ENCODE measurements at regions not wholly inside any gene's neighbourhood (a gene's known extent, or its start where the extent isn't known, plus 50 kb on each side); places are given as distances from the start of the nearest gene placed in this dataset.

GRCh38 chr9:129289131-129289731 is 111.2 kb upstream of the IER5L start:
- TF ChIP-seq ZNF274 (IDR thresholded peaks at IDR 0.05; ENCODE audit: low read depth, low read length) (no peak), YY1 (IDR thresholded peaks at IDR 0.05; ENCODE audit: insufficient read depth, insufficient read length) (no peak), SUZ12 (IDR thresholded peaks at IDR 0.05; ENCODE audit: extremely low read depth, insufficient read depth, insufficient read length) (no peak)
